ENCODE measurements at regions not wholly inside any gene's neighbourhood (a gene's known extent, or its start where the extent isn't known, plus 50 kb on each side); places are given as distances from the start of the nearest gene placed in this dataset.

DNA sequence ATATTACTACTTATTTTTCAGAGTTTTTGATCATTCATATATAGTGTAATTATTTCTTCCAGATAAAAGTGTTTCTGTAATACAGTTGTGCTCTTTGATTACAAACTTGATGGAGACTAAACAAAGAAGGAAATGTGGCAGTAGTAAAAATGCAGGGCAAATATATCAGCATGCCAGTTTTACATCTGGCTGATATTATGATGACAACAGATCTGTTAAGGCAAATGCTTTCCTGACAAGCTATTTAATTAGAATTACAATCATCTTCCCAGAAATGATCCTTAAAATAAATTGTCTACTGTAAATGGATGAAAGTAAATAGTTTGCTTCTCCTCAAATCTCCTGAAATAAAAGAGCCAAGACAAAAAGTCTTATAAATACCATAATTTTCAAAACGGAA is 1659.8 kb downstream of the BRINP3 start:
- Histone ChIP-seq H3K4me1 (ENCODE audit: insufficient read depth, low read length) (no peaks in the 10 kb centered on the region), H3K27ac (ENCODE audit: low read length) (no peak overlapping the region), H3K9ac (ENCODE audit: low read depth, low read length) (no peak overlapping the region), H3K9me3 (ENCODE audit: insufficient read depth, low read length, severe bottlenecking) (no peaks in the 10 kb centered on the region), H4K20me1 (ENCODE audit: insufficient read depth, low read length) (no peaks in the 10 kb centered on the region), H3K4me2 (ENCODE audit: insufficient read depth, low read length) (no peak overlapping the region), H2AFZ (ENCODE audit: low read depth, low read length) (no peak overlapping the region), H3K79me2 (ENCODE audit: insufficient read depth, low read length) (no peaks in the 10 kb centered on the region), H3K27me3 (ENCODE audit: insufficient read depth, low read length, poor library complexity) (no peaks in the 10 kb centered on the region), H3K36me3 (ENCODE audit: insufficient read depth, low read length) (no peaks in the 10 kb centered on the region), H3K4me3 (ENCODE audit: low read depth in 1 of 2, low read length in 2 of 2) (no peak overlapping the region)
- DNase-seq (no peak), ATAC-seq (ENCODE audit: insufficient read depth, low read depth) (no peak)
- TF ChIP-seq EZH2 (IDR thresholded peaks at IDR 0.05; ENCODE audit: borderline replicate concordance, low read depth, low read length, severe bottlenecking): no peak
- TF ChIP-seq, protein P1, sequence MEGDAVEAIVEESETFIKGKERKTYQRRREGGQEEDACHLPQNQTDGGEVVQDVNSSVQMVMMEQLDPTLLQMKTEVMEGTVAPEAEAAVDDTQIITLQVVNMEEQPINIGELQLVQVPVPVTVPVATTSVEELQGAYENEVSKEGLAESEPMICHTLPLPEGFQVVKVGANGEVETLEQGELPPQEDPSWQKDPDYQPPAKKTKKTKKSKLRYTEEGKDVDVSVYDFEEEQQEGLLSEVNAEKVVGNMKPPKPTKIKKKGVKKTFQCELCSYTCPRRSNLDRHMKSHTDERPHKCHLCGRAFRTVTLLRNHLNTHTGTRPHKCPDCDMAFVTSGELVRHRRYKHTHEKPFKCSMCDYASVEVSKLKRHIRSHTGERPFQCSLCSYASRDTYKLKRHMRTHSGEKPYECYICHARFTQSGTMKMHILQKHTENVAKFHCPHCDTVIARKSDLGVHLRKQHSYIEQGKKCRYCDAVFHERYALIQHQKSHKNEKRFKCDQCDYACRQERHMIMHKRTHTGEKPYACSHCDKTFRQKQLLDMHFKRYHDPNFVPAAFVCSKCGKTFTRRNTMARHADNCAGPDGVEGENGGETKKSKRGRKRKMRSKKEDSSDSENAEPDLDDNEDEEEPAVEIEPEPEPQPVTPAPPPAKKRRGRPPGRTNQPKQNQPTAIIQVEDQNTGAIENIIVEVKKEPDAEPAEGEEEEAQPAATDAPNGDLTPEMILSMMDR (IDR thresholded peaks at IDR 0.05; ENCODE audit: borderline replicate concordance, extremely low read depth, low read length, poor library complexity, severe bottlenecking): no peak

DNA sequence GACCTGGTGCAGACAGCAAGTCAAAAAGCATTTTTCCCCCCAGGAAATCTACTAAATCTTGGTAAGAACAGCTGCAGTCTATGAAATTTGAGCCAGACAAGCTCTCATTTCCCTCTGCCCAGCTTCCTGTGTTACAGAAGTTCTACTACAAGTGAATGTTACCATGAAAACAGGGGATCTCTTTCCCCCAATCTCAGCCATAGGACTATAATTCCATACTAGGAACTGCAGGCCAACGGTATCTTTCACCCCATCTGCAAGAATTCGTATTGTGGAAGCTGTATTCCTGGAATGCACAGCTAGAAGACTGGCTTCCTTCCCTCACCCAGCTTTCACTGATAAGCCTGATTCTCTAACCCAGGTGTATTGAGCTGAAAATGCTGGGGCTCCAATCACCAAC is 1655.4 kb downstream of the BRINP3 start:
- H3K27me3 ChIP-seq (ENCODE audit: insufficient read depth, low read length, poor library complexity): no peaks in the 10 kb centered on the region
- H3K9me3 ChIP-seq (ENCODE audit: insufficient read depth, low read length, severe bottlenecking): no peaks in the 10 kb centered on the region
- no peaks in the 10 kb centered on the region for H4K20me1 ChIP-seq (ENCODE audit: insufficient read depth, low read length)
- DNase-seq: no peak
- TF ChIP-seq EZH2 (IDR thresholded peaks at IDR 0.05; ENCODE audit: borderline replicate concordance, low read depth, low read length, severe bottlenecking): no peak
- TF ChIP-seq, protein P1 (IDR thresholded peaks at IDR 0.05; ENCODE audit: borderline replicate concordance, extremely low read depth, low read length, poor library complexity, severe bottlenecking): no peak
- no peaks in the 10 kb centered on the region for H3K4me1 ChIP-seq (ENCODE audit: insufficient read depth, low read length)
- H3K9ac ChIP-seq (ENCODE audit: low read depth, low read length): no peak overlapping the region
- H3K79me2 ChIP-seq (ENCODE audit: insufficient read depth, low read length): no peaks in the 10 kb centered on the region
- H3K4me2 ChIP-seq (ENCODE audit: insufficient read depth, low read length): no peak overlapping the region
- no peak overlapping the region for H3K4me3 ChIP-seq (ENCODE audit: low read depth in 1 of 2, low read length in 2 of 2)
- ATAC-seq (ENCODE audit: insufficient read depth, low read depth): no peak
- H2AFZ ChIP-seq (ENCODE audit: low read depth, low read length): no peak overlapping the region
- H3K27ac ChIP-seq (ENCODE audit: low read length): no peak overlapping the region
- no peaks in the 10 kb centered on the region for H3K36me3 ChIP-seq (ENCODE audit: insufficient read depth, low read length)

DNA sequence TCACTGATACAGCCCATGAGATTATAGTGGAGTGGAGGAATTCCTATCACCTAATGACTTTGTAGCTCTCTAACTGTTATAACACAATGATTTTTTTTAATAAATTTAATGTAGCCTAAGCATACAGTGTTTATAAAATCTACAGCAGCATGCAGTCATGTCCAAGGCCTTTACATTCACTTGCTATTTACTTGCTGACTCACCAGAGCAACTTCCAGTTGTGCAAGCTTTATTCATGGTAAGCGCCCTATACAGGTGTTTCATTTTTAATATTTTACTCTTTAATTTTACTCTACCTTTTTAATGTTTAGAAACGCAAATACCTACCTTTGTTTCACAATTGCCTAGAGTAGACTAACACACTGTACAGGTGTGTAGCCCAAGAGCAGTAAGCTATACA is 1652.2 kb downstream of the BRINP3 start:
- DNase-seq (no peak), ATAC-seq (ENCODE audit: insufficient read depth, low read depth) (no peak)
- no peak overlapping the region for H3K9ac ChIP-seq (ENCODE audit: low read depth, low read length)
- no peaks in the 10 kb centered on the region for H3K27me3 ChIP-seq (ENCODE audit: insufficient read depth, low read length, poor library complexity)
- no peaks in the 10 kb centered on the region for H4K20me1 ChIP-seq (ENCODE audit: insufficient read depth, low read length)
- H3K79me2 ChIP-seq (ENCODE audit: insufficient read depth, low read length): no peaks in the 10 kb centered on the region
- H3K27ac ChIP-seq (ENCODE audit: low read length): no peak overlapping the region
- no peaks in the 10 kb centered on the region for H3K4me1 ChIP-seq (ENCODE audit: insufficient read depth, low read length)
- no peaks in the 10 kb centered on the region for H3K9me3 ChIP-seq (ENCODE audit: insufficient read depth, low read length, severe bottlenecking)
- no peak overlapping the region for H3K4me3 ChIP-seq (ENCODE audit: low read depth in 1 of 2, low read length in 2 of 2)
- no peak overlapping the region for H3K4me2 ChIP-seq (ENCODE audit: insufficient read depth, low read length)
- H2AFZ ChIP-seq (ENCODE audit: low read depth, low read length): no peak overlapping the region
- TF ChIP-seq EZH2 (IDR thresholded peaks at IDR 0.05; ENCODE audit: borderline replicate concordance, low read depth, low read length, severe bottlenecking): no peak
- TF ChIP-seq, protein P1 (IDR thresholded peaks at IDR 0.05; ENCODE audit: borderline replicate concordance, extremely low read depth, low read length, poor library complexity, severe bottlenecking): no peak
- H3K36me3 ChIP-seq (ENCODE audit: insufficient read depth, low read length): no peaks in the 10 kb centered on the region

DNA sequence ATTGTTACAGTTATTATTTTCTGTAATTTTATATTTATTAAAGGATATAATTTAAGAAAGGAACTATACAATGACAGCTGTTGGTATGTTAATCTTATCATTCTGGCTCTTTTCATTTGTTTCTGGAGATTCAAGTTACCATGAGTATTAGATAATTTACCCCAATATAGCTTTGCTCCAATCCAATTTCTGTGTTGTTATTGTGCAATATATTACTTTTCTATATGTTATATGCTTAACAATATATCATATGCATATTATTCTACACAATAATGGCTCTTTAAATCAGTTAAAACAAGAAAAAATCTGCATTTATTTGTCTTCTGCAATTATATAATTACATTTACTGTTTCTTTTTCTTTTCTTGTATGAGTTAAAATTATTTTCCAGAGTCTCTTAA is 1650.9 kb downstream of the BRINP3 start:
- H3K4me2 ChIP-seq (ENCODE audit: insufficient read depth, low read length): no peak overlapping the region
- no peak overlapping the region for H2AFZ ChIP-seq (ENCODE audit: low read depth, low read length)
- DNase-seq (no peak), ATAC-seq (ENCODE audit: insufficient read depth, low read depth) (no peak)
- no peaks in the 10 kb centered on the region for H3K9me3 ChIP-seq (ENCODE audit: insufficient read depth, low read length, severe bottlenecking)
- no peak overlapping the region for H3K9ac ChIP-seq (ENCODE audit: low read depth, low read length)
- no peaks in the 10 kb centered on the region for H3K4me1 ChIP-seq (ENCODE audit: insufficient read depth, low read length)
- no peak overlapping the region for H3K4me3 ChIP-seq (ENCODE audit: low read depth in 1 of 2, low read length in 2 of 2)
- H3K27me3 ChIP-seq (ENCODE audit: insufficient read depth, low read length, poor library complexity): no peaks in the 10 kb centered on the region
- H3K27ac ChIP-seq (ENCODE audit: low read length): no peak overlapping the region
- no peaks in the 10 kb centered on the region for H4K20me1 ChIP-seq (ENCODE audit: insufficient read depth, low read length)
- H3K36me3 ChIP-seq (ENCODE audit: insufficient read depth, low read length): no peaks in the 10 kb centered on the region
- H3K79me2 ChIP-seq (ENCODE audit: insufficient read depth, low read length): no peaks in the 10 kb centered on the region
- TF ChIP-seq EZH2 (IDR thresholded peaks at IDR 0.05; ENCODE audit: borderline replicate concordance, low read depth, low read length, severe bottlenecking): no peak
- TF ChIP-seq, protein P1 (IDR thresholded peaks at IDR 0.05; ENCODE audit: borderline replicate concordance, extremely low read depth, low read length, poor library complexity, severe bottlenecking): no peak
